GM21619 (cell line): ENCODE measurements at regions not wholly inside any gene's neighbourhood (a gene's known extent, or its start where the extent isn't known, plus 50 kb on each side); places are given as distances from the start of the nearest gene placed in this dataset.
A peak's percentile ranks its signal among the peaks of the same experiment; 100 is the strongest.
"Not testable (repeated sequence)": the region's sequence is repeated elsewhere in the genome, so short reads cannot be mapped to it uniquely, and the experiment has no call there.

Experiments
- ATAC-seq: cut with Tn5 transposase; IDR thresholded peaks from one replicate; pipeline ENCODE4 v1.9.1; 2021; ENCODE audit not compliant: unreplicated experiment

- no peak for ATAC-seq
Measured at GRCh38 chr6:93183531-93183972, 235.8 kb downstream of the EPHA7 start.

- no peak for ATAC-seq
Measured at GRCh38 chr6:93182938-93183479, 236.3 kb downstream of the EPHA7 start.

DNA sequence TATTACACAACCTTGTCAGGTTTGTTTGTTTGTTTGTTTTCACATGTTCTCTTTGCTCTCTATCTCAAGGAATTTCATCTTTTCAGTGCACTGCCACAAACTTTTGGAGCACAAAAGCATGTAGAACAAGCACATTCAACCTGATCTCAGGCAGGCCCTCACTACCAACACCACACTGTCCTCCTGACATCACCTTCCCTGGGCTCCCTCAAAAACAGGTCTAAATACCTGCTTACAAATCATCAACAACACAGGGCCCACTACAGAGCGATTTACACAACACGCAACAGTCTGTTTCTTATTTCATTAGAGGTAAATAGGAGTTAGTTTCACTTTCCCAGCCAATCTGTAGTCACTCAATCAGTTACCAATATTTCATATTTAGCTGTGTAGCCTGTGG, 241.4 kb downstream of the EPHA7 start:
- no peak for ATAC-seq

DNA sequence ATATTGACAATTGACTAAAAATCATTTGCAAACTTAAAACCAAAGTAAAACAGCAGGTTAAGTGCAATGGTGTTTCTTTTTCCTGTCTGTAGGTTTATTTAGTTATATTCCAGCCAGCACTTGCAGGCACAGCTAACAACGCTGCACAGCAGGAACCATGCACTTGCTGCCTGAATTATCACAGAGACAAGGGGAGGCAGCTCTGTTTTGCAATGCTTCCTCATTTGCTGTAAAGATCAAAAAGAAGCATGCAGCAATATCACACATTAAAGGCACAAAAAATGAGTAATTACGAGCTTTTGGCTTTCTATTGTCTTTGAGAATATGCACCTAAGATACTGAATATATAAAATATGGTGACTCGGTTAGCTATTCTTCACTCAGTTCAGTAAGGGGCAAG, 241.9 kb downstream of the EPHA7 start:
- no peak for ATAC-seq

GRCh38 chr6:93176070-93176469, 243.3 kb downstream of the EPHA7 start:
- ATAC-seq: peak; percentile 61

GRCh38 chr6:93173573-93173972, 245.8 kb downstream of the EPHA7 start:
- not testable (repeated sequence) for ATAC-seq

DNA sequence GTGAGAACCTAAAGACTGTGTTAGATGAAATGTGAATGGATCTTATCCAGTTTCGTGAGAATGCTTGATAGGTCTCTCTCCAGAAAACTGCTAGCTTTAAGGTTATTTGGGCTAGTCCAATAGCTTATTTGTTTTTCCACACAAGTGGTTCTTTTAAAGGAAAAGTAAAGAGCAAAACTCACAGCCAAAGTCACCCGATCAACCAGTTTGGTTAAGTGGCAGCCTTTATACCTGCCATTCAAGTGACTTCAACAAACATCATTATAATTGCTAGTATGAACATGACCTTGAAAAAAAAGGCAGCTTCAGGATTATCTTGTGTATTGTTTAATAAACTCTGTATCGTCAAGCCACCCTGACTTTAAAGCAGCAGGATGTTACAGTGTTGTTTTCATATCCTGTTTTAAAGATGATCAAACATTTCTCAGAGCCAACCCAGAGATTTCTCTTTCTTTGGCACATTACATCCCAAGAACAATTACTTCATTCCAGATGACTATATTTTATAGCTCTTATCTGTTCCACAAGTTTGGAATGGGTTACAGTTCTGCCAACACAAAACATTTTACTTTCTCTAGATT, 253.4 kb downstream of the EPHA7 start:
- no peak for ATAC-seq

- ATAC-seq: no peak
Measured at GRCh38 chr6:93164781-93165180, 254.6 kb downstream of the EPHA7 start.

DNA sequence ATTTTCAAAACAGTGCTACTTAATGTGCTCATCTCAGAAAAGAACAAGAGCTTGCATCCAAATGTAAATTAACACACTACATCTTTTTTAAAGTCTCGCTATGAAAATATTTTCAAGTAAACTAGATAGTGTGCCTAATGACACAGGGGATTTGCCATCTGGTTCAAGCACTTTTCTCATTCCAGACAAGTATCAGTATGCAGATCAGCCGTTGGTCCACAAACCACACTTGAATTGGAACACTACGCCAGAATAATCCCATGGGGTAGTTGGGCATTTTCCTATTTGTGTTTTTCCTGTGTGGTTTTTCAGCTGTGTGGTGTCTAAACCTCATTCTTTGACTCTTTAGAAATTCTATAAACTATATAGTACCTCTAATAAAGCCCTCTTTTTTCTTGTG, 256.2 kb downstream of the EPHA7 start:
- ATAC-seq: no peak

DNA sequence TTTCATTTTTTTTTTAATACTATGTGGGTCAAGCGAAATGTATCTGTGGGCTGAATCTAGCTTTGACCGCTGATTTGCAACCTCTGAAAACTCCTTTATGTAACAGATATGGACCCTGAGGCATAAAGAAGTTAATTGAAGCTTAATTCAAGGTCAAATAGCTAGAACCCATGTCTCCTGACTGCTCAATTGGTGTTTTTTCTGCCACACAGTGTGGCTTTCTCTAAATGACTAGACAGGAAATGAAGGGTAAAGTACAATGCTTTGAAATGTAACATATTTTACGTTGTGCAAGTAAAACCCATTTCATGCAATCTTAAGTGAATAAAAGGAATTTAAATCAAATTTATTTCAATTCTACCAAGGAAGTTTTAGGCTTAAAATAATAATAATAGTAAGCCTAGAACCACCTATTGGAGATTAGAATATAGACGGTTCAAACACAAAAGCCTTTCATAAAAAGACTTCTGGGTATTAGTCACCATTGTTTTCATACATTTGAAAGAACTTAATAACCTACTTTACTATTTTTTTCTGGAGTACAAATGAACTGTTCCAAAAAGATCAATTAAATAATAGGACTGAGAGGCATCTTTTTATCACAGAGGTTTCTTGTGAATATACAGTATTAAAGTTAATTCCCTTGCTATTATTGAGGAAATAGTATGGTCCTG, 279.8 kb downstream of the EPHA7 start:
- ATAC-seq: peak; percentile 50

DNA sequence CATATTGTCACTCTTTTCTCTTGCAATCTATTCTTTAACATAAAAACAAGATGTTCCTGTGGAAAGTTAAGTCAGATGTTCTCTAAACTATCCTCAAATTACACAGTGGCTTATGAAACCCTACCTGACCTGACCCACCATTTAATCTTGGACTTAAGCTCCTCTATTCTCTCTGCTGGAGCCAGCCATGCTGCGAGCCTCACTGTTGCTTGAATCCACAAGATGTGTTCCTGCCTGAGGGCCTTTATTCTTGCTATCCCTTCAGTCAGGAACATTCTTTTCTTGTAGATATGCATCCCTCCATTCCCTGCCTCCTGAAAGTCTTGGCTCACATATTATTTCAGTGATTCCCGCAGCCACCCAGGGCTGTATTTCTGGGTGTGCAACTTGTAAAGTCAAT, 283.2 kb downstream of the EPHA7 start:
- no peak for ATAC-seq

DNA sequence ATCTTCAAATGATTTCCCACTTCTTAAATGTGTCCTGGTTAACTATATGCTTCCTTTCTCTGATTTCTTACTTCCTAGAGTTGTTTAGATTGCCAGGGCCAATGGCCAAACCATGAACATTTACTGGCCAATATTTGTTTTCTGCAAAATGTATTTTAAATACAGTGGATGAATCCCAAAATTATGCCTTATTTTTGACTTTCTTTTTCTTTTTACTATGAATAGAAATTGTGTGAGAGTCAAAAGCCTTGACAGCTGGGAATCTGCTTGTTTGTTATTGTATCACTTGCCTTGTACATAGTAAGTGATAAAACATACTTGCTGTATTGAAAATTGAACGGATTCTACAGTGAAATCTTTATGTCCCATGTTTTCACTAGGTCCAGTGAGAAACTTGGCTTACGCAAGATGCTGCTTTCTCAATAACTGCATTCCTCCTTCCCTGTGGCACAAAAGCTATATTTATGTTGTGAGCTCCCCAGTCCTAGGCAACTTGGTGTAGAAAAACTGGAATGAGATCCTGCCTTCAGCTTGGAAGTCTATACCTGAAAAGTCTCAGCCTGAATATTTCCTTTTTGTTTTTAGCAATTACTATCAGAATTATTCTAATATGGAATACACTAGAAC, 295.2 kb downstream of the EPHA7 start:
- ATAC-seq: no peak

GRCh38 chr6:93123585-93123984, 295.8 kb downstream of the EPHA7 start:
- no peak for ATAC-seq

- ATAC-seq: no peak
Measured at GRCh38 chr6:93120154-93120742, 299.1 kb downstream of the EPHA7 start.

GRCh38 chr6:93105907-93106306, 313.5 kb downstream of the EPHA7 start:
- no peak for ATAC-seq

DNA sequence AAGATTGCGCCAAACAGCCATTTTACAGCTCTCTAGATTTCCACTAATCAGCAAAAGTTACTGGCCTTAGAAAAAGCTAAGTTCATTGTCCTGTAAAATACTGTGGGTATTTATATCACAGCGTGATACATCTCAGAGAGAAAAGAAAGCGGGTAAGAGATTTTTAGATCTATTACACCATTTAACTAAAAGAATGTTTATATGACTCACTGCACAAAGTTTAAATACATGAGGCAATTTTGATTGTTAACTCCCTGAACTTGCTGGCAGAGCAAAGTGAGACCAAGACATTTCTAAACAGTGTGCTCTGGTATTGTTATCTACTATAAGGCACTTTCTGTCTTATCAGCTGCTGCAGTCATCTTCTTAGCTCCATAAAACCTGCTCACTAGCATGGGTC, 314.3 kb downstream of the EPHA7 start:
- no peak for ATAC-seq

DNA sequence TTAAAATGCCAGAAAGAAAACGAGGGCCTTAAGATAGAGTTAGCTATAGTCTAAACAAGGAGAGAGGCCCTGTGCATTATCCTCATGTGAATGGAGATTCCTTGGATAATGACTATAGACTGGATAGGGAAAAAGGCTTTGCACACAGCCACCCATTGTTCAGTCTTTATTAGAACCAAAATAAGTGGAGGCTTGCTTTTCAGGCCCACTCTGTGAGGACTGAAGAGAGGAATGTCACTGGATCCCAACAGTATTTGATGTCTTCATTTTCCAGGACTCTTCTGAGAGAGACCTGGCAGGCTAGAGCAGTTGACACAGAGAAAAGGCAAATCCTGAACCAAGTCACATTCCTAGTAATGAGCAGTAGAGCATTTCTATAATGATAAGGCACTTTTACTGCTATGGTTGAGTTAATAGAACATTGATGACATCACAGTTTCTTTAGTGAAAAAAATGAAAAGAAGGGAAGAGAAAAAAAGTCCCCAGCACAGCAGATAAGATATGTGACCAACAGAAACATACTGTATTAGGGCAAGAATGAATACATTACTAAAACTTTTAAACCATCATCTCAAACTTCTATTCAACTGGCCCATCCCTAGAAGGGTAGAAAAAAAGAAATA, 315.1 kb downstream of the EPHA7 start:
- ATAC-seq: no peak

DNA sequence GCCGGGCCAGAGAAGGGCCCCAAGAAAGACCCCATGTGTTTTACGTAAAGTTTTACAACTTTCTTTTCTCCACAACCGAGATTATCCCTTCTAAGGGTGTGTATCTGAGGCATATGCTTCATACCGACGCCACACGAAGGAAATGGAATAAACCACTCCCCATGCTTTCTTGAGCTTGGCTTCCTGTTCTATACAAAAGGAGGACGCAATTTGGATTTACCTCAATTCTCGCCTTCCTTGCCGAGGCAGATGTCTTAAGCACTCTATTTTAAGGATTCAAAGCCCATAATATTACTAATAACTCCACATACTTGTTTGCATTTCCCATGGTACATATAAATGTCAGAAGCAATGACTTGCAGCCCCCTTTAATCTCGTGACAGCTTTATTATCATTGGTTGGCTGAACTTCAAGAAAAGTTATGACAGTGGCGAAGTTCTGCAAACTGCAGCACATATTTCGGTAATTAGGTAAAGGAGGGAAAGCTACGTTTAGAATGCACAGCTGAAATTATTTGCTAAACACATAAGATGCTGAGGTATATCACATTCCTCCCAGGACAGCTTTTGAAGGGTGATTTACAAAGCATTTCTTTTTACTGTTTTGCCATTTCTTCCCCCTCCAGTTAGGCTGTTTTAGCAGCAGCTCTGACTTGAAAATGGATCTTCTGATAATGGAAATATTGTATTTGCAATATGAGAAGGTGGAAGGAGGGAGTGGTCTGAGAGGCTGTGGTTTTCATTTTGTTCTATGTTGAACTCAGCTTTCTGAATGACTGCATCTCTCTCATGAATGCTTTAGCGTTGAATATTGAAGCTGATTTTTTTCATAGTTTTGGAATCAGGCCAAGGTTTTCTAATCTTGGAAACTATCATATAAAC, 330.5 kb downstream of the EPHA7 start:
- ATAC-seq: no peak

DNA sequence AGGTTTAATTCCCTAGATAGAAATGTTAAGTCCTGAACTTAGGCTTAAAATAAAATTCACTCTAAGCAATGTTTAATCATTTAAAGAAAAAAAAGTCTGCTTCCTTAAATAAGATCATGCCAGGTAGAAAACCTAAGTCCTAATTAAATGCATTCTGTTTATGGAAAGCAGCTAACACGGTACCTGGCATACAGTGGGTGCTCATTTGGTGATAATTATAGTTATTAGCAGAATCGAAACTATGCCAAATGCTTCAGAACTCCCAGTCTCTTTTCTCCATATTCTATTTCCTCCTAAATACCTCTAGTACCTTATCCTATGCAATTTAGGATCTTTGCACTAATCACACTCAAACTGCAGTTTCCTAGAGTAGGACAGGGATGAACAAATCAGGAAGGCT, 331.8 kb downstream of the EPHA7 start:
- no peak for ATAC-seq

DNA sequence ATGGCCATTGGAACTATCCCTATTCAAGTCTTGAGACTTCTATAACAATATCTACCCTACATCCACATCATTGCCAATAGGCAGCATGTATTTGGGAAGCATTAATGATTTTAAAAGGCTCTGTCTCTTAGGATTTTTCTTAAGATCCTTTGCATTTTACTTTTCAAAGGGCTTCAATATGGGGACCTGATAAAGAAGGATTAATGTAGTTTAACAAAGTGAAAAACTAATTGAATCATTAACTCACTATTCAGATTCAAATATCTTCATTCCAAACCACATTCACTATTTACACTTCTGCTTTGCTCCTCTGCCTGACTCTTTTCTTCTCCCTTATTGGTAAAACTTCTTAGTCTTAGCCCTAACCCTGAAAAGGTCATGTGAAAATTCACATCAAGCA, 333.0 kb downstream of the EPHA7 start:
- ATAC-seq: no peak
